Activated T-helper 2 cell treated with anti-CD3 and anti-CD28 coated beads, Interferon-gamma antibody, Interleukin-2, Interleukin-4, amounts not matched to agents 10 μg/mL and 5 μg/mL and 100 μg/mL, durations not matched to agents 14 hours and 24 hours and 36 hours (primary cell): ENCODE measurements at regions not wholly inside any gene's neighbourhood (a gene's known extent, or its start where the extent isn't known, plus 50 kb on each side); places are given as distances from the start of the nearest gene placed in this dataset.
"Not testable (repeated sequence)": the region's sequence is repeated elsewhere in the genome, so short reads cannot be mapped to it uniquely, and the experiment has no call there.

Source experiments
- DNase-seq: peaks from one replicate; pipeline ENCODE4 v3.0.0; 2021; ENCODE audit warnings: low spot score
- H3K27ac Mint-ChIP-seq: one replicate; pipeline ENCODE4 v1.8.0; 2021; ENCODE audit warnings: mixed read lengths
- H3K27me3 Mint-ChIP-seq: one replicate; pipeline ENCODE4 v1.8.0; 2021; ENCODE audit warnings: low read depth, mixed read lengths
- H3K36me3 Mint-ChIP-seq: one replicate; pipeline ENCODE4 v1.8.0; 2021; ENCODE audit warnings: low read depth, mixed read lengths
- H3K4me1 Mint-ChIP-seq: one replicate; pipeline ENCODE4 v1.8.0; 2021; ENCODE audit warnings: low read depth, mixed read lengths
- H3K4me3 Mint-ChIP-seq: one replicate; pipeline ENCODE4 v1.8.0; 2021; ENCODE audit warnings: low read depth, mild to moderate bottlenecking, moderate library complexity, mixed read lengths
- H3K9me3 Mint-ChIP-seq: one replicate; pipeline ENCODE4 v1.8.0; 2021; ENCODE audit warnings: mixed read lengths
- intact Hi-C: fragments of 100-400 bp; cut with micrococcal nuclease; formaldehyde crosslinking; loops from one replicate; pipeline ENCODE4 v1.15.1; 2023

- intact Hi-C loops: no loop called here
- Mint-ChIP-seq H3K4me3 (no peak overlapping the region), H3K27ac (no peak overlapping the region), H3K9me3 (peaks cover 30% of the 10 kb centered on the region), H3K36me3 (no peaks in the 10 kb centered on the region), H3K27me3 (no peaks in the 10 kb centered on the region), H3K4me1 (no peaks in the 10 kb centered on the region)
- DNase-seq: no peak
Observed at GRCh38 chr2:123500988-123501387, 524.1 kb upstream of the CNTNAP5 start.

- H3K27me3 Mint-ChIP-seq: no peaks in the 10 kb centered on the region
- H3K9me3 Mint-ChIP-seq: peaks cover 20% of the 10 kb centered on the region
- no peaks in the 10 kb centered on the region for H3K36me3 Mint-ChIP-seq
- no peak overlapping the region for H3K4me3 Mint-ChIP-seq
- no peaks in the 10 kb centered on the region for H3K4me1 Mint-ChIP-seq
- DNase-seq: no peak
- intact Hi-C loops: no loop called here
- no peak overlapping the region for H3K27ac Mint-ChIP-seq
Observed at GRCh38 chr2:123502931-123503330, 522.2 kb upstream of the CNTNAP5 start.

GRCh38 chr2:123512547-123512946 lies 512.5 kb upstream of the CNTNAP5 start:
- intact Hi-C loops: no loop called here
- H3K4me3 Mint-ChIP-seq: no peak overlapping the region
- H3K36me3 Mint-ChIP-seq: no peaks in the 10 kb centered on the region
- DNase-seq: no peak
- H3K27me3 Mint-ChIP-seq: no peaks in the 10 kb centered on the region
- H3K4me1 Mint-ChIP-seq: no peaks in the 10 kb centered on the region
- peaks cover 10% of the 10 kb centered on the region for H3K9me3 Mint-ChIP-seq
- no peak overlapping the region for H3K27ac Mint-ChIP-seq

DNA sequence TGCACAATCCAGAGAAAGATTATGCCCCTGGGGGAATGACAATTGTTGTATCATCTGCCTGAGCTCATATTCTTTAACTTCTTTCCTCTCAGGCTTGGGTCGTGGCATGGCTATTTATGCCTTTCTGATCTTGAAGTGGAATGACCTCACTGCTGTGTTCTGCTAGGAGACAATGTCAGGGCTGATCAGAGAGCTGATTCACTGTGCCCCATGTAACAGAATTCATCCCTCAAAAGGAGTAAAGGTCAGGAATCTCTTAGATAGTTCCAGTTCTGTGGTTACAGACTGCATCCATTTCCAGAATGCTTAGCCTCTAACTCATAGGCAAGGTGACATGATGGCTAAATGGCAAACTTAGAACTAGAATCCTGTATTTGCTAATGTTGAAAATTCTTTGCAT lies 511.7 kb upstream of the CNTNAP5 start:
- H3K27ac Mint-ChIP-seq: no peak overlapping the region
- intact Hi-C loops: no loop called here
- no peak overlapping the region for H3K4me3 Mint-ChIP-seq
- DNase-seq: no peak
- no peaks in the 10 kb centered on the region for H3K36me3 Mint-ChIP-seq
- no peaks in the 10 kb centered on the region for H3K27me3 Mint-ChIP-seq
- H3K4me1 Mint-ChIP-seq: no peaks in the 10 kb centered on the region
- H3K9me3 Mint-ChIP-seq: peaks cover 17% of the 10 kb centered on the region

DNA sequence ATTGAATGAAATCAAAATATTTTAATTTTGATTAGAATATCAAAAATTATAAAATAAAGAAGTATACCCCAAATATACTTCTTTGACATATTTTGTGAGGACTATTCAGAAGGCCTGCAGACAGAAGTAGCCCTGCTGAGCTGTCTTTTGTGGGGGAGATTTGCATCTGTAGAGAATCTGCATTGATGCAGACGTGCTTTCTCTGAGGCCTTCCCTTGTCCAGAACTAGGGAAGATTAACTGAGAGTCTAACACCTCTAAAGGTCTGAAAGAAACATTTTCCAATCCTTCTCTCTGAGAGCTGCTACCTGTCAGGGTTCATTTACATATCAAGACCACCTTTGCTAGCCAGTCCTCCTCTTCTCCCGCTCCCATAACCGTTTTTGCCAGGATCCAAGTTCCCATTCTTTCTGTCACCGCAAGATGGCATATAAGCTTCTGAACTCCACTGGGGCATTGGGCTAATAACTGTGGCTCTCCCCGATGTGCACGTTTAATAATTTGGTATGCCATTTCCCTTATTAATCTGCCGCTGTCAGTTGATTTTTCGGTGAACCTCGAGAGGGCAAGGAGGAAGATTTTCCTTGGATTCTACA lies 510.4 kb upstream of the CNTNAP5 start:
- H3K9me3 Mint-ChIP-seq: peaks cover 17% of the 10 kb centered on the region
- H3K4me1 Mint-ChIP-seq: no peaks in the 10 kb centered on the region
- H3K27ac Mint-ChIP-seq: no peak overlapping the region
- no peak overlapping the region for H3K4me3 Mint-ChIP-seq
- no peaks in the 10 kb centered on the region for H3K36me3 Mint-ChIP-seq
- no peak for DNase-seq
- intact Hi-C loops: no loop called here
- no peaks in the 10 kb centered on the region for H3K27me3 Mint-ChIP-seq

- no peaks in the 10 kb centered on the region for H3K36me3 Mint-ChIP-seq
- intact Hi-C loops: no loop called here
- H3K4me1 Mint-ChIP-seq: no peaks in the 10 kb centered on the region
- H3K9me3 Mint-ChIP-seq: peaks cover 28% of the 10 kb centered on the region
- no peaks in the 10 kb centered on the region for H3K27me3 Mint-ChIP-seq
- H3K27ac Mint-ChIP-seq: no peak overlapping the region
- no peak overlapping the region for H3K4me3 Mint-ChIP-seq
- no peak for DNase-seq
Observed at GRCh38 chr2:123518367-123518766, 506.7 kb upstream of the CNTNAP5 start.

- Mint-ChIP-seq H3K4me3 (no peak overlapping the region), H3K9me3 (peaks cover 36% of the 10 kb centered on the region), H3K36me3 (no peaks in the 10 kb centered on the region), H3K4me1 (no peaks in the 10 kb centered on the region), H3K27ac (no peak overlapping the region), H3K27me3 (no peaks in the 10 kb centered on the region)
- intact Hi-C loops: no loop called here
- DNase-seq: no peak
Observed at GRCh38 chr2:123521854-123522253, 503.2 kb upstream of the CNTNAP5 start.

DNA sequence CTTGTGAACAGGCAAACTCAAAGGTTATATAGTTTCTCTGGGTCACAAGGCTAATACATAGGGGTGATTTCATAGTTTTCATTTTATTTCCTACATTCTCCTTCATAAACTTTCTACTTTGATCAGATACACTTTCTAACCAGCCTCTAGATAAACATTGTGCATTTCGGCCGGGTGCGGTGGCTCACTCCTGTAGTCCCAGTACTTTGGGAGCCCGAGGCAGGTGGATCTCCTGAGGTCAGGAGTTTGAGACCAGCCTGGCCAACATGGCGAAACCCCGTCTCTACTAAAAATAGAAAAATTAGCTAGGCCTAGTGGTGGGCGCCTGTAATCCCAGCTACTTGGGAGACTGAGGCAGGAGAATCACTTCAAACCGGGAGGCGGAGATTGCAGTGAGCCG lies 502.6 kb upstream of the CNTNAP5 start:
- H3K9me3 Mint-ChIP-seq: peaks cover 39% of the 10 kb centered on the region
- H3K36me3 Mint-ChIP-seq, H3K27me3 Mint-ChIP-seq, H3K4me3 Mint-ChIP-seq, H3K27ac Mint-ChIP-seq, DNase-seq, intact Hi-C loops, H3K4me1 Mint-ChIP-seq: not testable (repeated sequence)

DNA sequence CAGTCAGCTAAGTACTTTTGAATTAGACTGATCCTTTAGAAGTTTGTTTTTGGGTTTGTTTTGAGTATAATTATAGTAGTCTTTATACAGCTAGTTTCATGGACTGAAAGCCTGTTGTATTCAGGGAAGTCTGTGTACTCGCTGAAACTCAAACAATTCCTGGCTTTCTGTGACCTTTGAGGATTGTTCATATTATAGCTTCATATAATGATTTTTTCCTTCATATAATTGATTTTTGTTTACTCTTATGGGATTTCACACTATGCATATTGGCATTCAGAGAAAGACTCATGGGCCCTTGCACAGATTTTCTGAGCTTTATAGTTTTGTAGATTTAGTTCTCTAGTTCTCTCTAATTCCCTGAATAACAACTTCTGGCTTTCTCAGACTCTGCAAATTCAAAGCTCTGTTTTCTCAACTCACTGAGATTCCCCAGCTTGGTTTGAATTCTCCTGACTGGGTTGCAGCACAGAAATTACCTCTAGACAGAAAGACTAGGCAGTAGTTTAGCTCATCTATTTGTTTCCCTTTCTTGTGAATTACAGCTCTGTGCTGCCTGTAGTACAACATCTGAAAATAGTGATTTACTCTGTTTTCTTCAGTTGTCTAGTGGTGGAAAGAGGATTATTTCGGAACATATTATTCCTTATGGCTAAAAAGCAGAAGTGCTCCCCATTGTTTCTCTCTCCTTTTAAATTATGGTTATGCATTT lies 495.9 kb upstream of the CNTNAP5 start:
- Mint-ChIP-seq H3K27me3 (no peaks in the 10 kb centered on the region), H3K27ac (no peak overlapping the region), H3K36me3 (no peaks in the 10 kb centered on the region), H3K4me3 (no peak overlapping the region), H3K4me1 (no peaks in the 10 kb centered on the region), H3K9me3 (peaks cover 40% of the 10 kb centered on the region)
- intact Hi-C loops: no loop called here
- no peak for DNase-seq

- intact Hi-C loops: no loop called here
- no peak overlapping the region for H3K27ac Mint-ChIP-seq
- H3K4me1 Mint-ChIP-seq: no peaks in the 10 kb centered on the region
- H3K9me3 Mint-ChIP-seq: peaks cover 47% of the 10 kb centered on the region
- no peak overlapping the region for H3K4me3 Mint-ChIP-seq
- no peaks in the 10 kb centered on the region for H3K27me3 Mint-ChIP-seq
- H3K36me3 Mint-ChIP-seq: no peaks in the 10 kb centered on the region
- no peak for DNase-seq
Observed at GRCh38 chr2:123530004-123530403, 495.1 kb upstream of the CNTNAP5 start.

DNA sequence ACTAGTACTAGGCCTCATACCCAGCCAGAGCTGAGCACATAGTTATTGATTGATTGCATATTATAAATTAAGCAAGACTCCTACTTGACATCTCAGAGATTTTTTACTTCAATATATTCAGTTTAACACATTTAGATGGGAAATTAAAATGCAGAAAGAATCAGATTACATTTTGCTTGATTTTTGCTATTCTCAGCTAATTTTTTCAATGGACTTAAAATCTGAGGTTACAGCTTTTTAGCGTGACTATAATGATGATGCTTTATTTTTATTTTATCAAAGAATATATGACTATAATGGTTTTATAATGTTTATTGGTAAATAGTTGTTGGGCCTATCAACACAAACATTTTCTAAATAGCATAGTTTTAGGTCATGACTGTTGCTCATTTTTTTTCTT lies 493.0 kb upstream of the CNTNAP5 start:
- no peaks in the 10 kb centered on the region for H3K36me3 Mint-ChIP-seq
- no peaks in the 10 kb centered on the region for H3K27me3 Mint-ChIP-seq
- H3K9me3 Mint-ChIP-seq: peaks cover 43% of the 10 kb centered on the region
- no peak overlapping the region for H3K27ac Mint-ChIP-seq
- H3K4me3 Mint-ChIP-seq: no peak overlapping the region
- H3K4me1 Mint-ChIP-seq: no peaks in the 10 kb centered on the region
- intact Hi-C loops: no loop called here
- DNase-seq: no peak

- Mint-ChIP-seq H3K4me1 (no peaks in the 10 kb centered on the region), H3K27me3 (no peaks in the 10 kb centered on the region), H3K4me3 (no peak overlapping the region), H3K36me3 (no peaks in the 10 kb centered on the region), H3K9me3 (peaks cover 46% of the 10 kb centered on the region), H3K27ac (no peak overlapping the region)
- DNase-seq: no peak
- intact Hi-C loops: no loop called here
Observed at GRCh38 chr2:123532994-123533393, 492.1 kb upstream of the CNTNAP5 start.

DNA sequence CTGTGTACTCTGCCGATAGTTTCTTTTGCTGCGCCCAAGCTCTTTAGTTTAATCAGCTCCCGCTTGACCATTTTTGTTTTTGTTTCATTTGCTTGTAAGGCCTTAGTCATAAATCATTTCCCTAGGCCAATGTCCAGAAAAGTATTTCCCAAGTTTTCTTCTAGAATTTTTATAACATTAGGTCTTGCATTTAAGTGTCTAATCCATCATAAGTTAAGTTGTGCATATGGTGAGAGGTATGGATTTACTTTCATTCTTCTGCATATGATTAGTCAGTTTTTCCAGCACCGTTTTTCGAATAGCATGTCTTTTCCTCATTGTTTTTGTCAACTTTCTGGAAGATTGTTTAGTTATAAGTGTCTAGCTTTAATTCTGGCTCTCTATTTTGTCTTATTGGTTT lies 484.8 kb upstream of the CNTNAP5 start:
- Mint-ChIP-seq H3K27ac (no peak overlapping the region), H3K4me3 (no peak overlapping the region), H3K4me1 (no peaks in the 10 kb centered on the region), H3K27me3 (no peaks in the 10 kb centered on the region), H3K36me3 (no peaks in the 10 kb centered on the region), H3K9me3 (peaks cover 41% of the 10 kb centered on the region)
- DNase-seq: no peak
- intact Hi-C loops: no loop called here
